Parathyroid adenoma (tissue), 2 donors: ENCODE measurements at regions not wholly inside any gene's neighbourhood (a gene's known extent, or its start where the extent isn't known, plus 50 kb on each side); places are given as distances from the start of the nearest gene placed in this dataset.

Source experiments
- H2AFZ ChIP-seq: fragments of 300-600 bp; sonication (generic); one replicate; pipeline ENCODE4 v1.7.0; 2017; ENCODE audit warnings: antibody characterized with exemption, mild to moderate bottlenecking
- H3K27ac ChIP-seq: fragments of 300-600 bp; sonication (generic); one replicate; pipeline ENCODE4 v1.7.0; 2017
- H3K27me3 ChIP-seq: fragments of 300-600 bp; sonication (generic); one replicate; pipeline ENCODE4 v1.7.0; 2017; ENCODE audit warnings: low read length; ENCODE audit not compliant: control insufficient read depth, insufficient read depth
- H3K36me3 ChIP-seq: fragments of 300-600 bp; sonication (generic); one replicate; pipeline ENCODE4 v1.7.0; 2017; ENCODE audit warnings: low read length; ENCODE audit not compliant: control insufficient read depth, insufficient read depth
- H3K4me1 ChIP-seq: fragments of 300-600 bp; sonication (generic); one replicate; pipeline ENCODE4 v1.7.0; 2017; ENCODE audit warnings: control low read depth
- H3K4me2 ChIP-seq: fragments of 300-600 bp; sonication (generic); one replicate; pipeline ENCODE4 v1.7.0; 2017; ENCODE audit warnings: low read length
- H3K4me3 ChIP-seq: fragments of 300-600 bp; sonication (generic); one replicate; pipeline ENCODE4 v1.7.0; 2017; ENCODE audit warnings: low read depth, low read length
- H3K79me2 ChIP-seq: fragments of 300-600 bp; sonication (generic); one replicate; pipeline ENCODE4 v1.7.0; 2017; ENCODE audit warnings: control low read depth
- H3K9ac ChIP-seq: fragments of 300-600 bp; sonication (generic); one replicate; pipeline ENCODE4 v1.7.0; 2017; ENCODE audit warnings: mild to moderate bottlenecking
- H3K9me3 ChIP-seq: fragments of 300-600 bp; sonication (generic); one replicate; pipeline ENCODE4 v1.7.0; 2017; ENCODE audit warnings: low read length; ENCODE audit not compliant: control insufficient read depth
- CTCF ChIP-seq: fragments of 300-600 bp; sonication (generic); IDR thresholded peaks from one replicate; pipeline ENCODE4 v1.7.0; 2017; ENCODE audit warnings: antibody characterized with exemption, mild to moderate bottlenecking
- donor health status: primary hyperparathyroidism.

GRCh38 chr15:29556380-29556779, 265.9 kb downstream of the TJP1 start:
- Histone ChIP-seq H3K27ac (peak overlapping the region; percentile 33), H2AFZ (no peak overlapping the region), H3K79me2 (peaks cover 13% of the 10 kb centered on the region), H3K4me1 (peaks cover 4% of the 10 kb centered on the region), H3K4me2 (no peak overlapping the region), H3K9me3 (no peaks in the 10 kb centered on the region), H3K27me3 (no peaks in the 10 kb centered on the region), H3K9ac (no peak overlapping the region), H3K4me3 (no peak overlapping the region), H3K36me3 (no peaks in the 10 kb centered on the region)
- TF ChIP-seq CTCF, result no peak

DNA sequence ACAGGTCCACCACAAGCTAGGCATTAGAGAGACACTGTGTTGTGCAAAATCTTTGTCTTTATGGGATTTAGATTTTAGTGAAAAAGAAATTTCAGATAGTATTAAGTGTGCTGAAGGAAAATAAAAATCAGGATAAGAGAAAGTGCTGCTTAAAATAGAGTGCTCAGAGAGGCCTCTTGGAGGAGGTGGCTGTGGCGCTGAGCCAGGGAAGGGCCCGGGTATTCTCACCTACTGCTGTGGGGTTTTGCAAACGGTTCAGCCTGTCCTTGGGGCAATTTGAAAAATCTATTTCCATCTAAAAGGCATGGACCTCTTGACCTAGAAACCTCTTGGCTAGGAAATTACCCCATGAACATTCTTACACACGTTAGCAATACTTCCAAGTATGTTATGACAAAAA, 267.7 kb downstream of the TJP1 start:
- Histone ChIP-seq H3K27me3 (no peaks in the 10 kb centered on the region), H3K4me2 (no peak overlapping the region), H3K27ac (no peak overlapping the region), H3K9ac (no peak overlapping the region), H2AFZ (no peak overlapping the region), H3K36me3 (no peaks in the 10 kb centered on the region), H3K79me2 (peaks cover 15% of the 10 kb centered on the region), H3K4me1 (peaks cover 12% of the 10 kb centered on the region), H3K9me3 (no peaks in the 10 kb centered on the region), H3K4me3 (no peak overlapping the region)
- TF ChIP-seq CTCF, result no peak

- Histone ChIP-seq H2AFZ (no peak overlapping the region), H3K9ac (no peak overlapping the region), H3K9me3 (no peaks in the 10 kb centered on the region), H3K4me3 (no peak overlapping the region), H3K27me3 (no peaks in the 10 kb centered on the region), H3K36me3 (no peaks in the 10 kb centered on the region), H3K79me2 (peaks cover 11% of the 10 kb centered on the region), H3K4me1 (peaks cover 8% of the 10 kb centered on the region), H3K4me2 (no peak overlapping the region), H3K27ac (no peak overlapping the region)
- no peak for TF ChIP-seq CTCF
Observed at GRCh38 chr15:29550834-29551465, 271.3 kb downstream of the TJP1 start.

GRCh38 chr15:29548006-29548405, 274.3 kb downstream of the TJP1 start:
- no peak overlapping the region for H3K4me3 ChIP-seq
- no peak overlapping the region for H2AFZ ChIP-seq
- H3K36me3 ChIP-seq, result no peaks in the 10 kb centered on the region
- no peak overlapping the region for H3K9ac ChIP-seq
- peaks cover 11% of the 10 kb centered on the region for H3K79me2 ChIP-seq
- H3K27me3 ChIP-seq, result no peaks in the 10 kb centered on the region
- no peak for TF ChIP-seq CTCF
- H3K4me2 ChIP-seq, result no peak overlapping the region
- no peaks in the 10 kb centered on the region for H3K9me3 ChIP-seq
- peaks cover 8% of the 10 kb centered on the region for H3K4me1 ChIP-seq
- H3K27ac ChIP-seq, result no peak overlapping the region

GRCh38 chr15:29544513-29545128, 275.0 kb upstream of the NSMCE3 start:
- no peaks in the 10 kb centered on the region for H3K79me2 ChIP-seq
- no peaks in the 10 kb centered on the region for H3K36me3 ChIP-seq
- no peak overlapping the region for H3K27ac ChIP-seq
- H3K27me3 ChIP-seq, result no peaks in the 10 kb centered on the region
- no peak overlapping the region for H3K4me2 ChIP-seq
- no peak overlapping the region for H3K9ac ChIP-seq
- no peak for TF ChIP-seq CTCF
- no peak overlapping the region for H2AFZ ChIP-seq
- peaks cover 13% of the 10 kb centered on the region for H3K4me1 ChIP-seq
- H3K9me3 ChIP-seq, result no peaks in the 10 kb centered on the region
- H3K4me3 ChIP-seq, result no peak overlapping the region
